BE2C (cell line): ENCODE measurements at regions not wholly inside any gene's neighbourhood (a gene's known extent, or its start where the extent isn't known, plus 50 kb on each side); places are given as distances from the start of the nearest gene placed in this dataset.

Experiments
- DNase-seq: peaks from one replicate; pipeline ENCODE4 v3.0.0-alpha.2; 2020
- H3K27me3 ChIP-seq: fragments of 250-450 bp; sonication (Bioruptor Pico); 2 replicates; pipeline ENCODE4 v1.5.1; 2020; ENCODE audit warnings: mild to moderate bottlenecking
- H3K36me3 ChIP-seq: fragments of 250-450 bp; sonication (Bioruptor Pico); 2 replicates; pipeline ENCODE4 v1.5.1; 2020; ENCODE audit warnings: mild to moderate bottlenecking
- H3K4me1 ChIP-seq: fragments of 250-450 bp; sonication (Bioruptor Pico); 2 replicates; pipeline ENCODE4 v1.5.1; 2020
- H3K4me3 ChIP-seq: 2 replicates; pipeline ENCODE4 v1.5.1; 2011; ENCODE audit warnings: low read depth, low read length
- H3K9me3 ChIP-seq: fragments of 250-450 bp; sonication (Bioruptor Pico); 2 replicates; pipeline ENCODE4 v1.5.1; 2020
- TF ChIP-seq, protein P1 (sequence below): IDR thresholded peaks from 2 replicates; pipeline ENCODE4 v1.5.1; 2012; ENCODE audit warnings: mild to moderate bottlenecking, low read depth, low read length

DNA sequence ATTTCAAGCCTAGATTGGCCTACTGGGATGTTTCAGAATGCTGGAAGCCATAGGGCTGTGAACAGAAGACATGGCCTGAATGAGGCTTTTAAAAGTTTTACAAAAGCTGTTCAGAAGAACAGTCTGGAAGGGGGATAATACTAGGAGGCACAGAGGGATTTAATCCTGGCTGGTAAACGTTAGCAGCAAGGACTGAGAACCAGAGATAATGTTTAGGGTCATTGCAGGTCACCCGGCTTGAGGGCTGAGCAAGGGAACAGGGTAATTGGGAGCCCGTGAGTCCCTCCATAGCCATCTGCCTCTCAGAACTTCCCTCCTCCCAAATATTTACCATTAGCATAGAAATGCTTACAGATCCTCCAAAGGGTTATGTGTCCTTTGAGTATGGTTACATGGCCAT, 765.4 kb downstream of the TMEM182 start:
- H3K9me3 ChIP-seq: no peaks in the 10 kb centered on the region
- H3K4me1 ChIP-seq: no peaks in the 10 kb centered on the region
- TF ChIP-seq, protein P1, sequence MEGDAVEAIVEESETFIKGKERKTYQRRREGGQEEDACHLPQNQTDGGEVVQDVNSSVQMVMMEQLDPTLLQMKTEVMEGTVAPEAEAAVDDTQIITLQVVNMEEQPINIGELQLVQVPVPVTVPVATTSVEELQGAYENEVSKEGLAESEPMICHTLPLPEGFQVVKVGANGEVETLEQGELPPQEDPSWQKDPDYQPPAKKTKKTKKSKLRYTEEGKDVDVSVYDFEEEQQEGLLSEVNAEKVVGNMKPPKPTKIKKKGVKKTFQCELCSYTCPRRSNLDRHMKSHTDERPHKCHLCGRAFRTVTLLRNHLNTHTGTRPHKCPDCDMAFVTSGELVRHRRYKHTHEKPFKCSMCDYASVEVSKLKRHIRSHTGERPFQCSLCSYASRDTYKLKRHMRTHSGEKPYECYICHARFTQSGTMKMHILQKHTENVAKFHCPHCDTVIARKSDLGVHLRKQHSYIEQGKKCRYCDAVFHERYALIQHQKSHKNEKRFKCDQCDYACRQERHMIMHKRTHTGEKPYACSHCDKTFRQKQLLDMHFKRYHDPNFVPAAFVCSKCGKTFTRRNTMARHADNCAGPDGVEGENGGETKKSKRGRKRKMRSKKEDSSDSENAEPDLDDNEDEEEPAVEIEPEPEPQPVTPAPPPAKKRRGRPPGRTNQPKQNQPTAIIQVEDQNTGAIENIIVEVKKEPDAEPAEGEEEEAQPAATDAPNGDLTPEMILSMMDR: no peak
- no peaks in the 10 kb centered on the region for H3K36me3 ChIP-seq
- DNase-seq: no peak
- H3K4me3 ChIP-seq: no peak overlapping the region
- H3K27me3 ChIP-seq: no peaks in the 10 kb centered on the region

DNA sequence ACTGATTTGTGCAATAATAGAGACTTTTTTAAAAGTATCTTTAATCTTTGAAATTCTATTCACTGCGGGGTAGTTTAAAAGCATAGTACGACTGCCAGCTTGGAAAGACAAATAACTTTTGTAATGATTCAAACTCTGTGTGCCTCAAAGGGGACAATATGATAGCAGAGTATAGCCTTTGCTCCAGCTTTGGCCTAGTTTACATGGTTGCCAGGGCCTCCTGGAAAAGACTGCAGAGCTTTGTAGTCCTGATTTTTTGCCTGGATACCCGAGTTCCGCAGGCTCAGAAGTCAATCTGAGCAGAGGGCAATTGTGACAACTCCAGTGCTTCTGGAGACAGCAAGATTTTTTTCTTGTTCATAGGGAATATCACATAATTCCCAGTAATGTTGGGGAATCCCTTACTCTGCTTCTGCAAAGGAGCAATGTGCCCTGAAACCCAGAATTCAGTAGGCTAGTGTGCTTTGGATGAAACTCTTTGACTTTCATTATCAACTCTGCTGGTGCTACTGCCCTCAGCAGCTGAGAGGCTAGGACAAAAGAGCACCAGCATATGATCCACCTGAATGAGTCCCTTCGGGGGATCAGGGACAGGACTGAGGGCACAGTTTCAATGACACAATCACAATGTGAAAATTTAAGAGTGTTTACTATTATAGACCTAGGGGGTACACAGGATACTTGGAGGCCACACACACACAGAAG, 768.1 kb downstream of the TMEM182 start:
- no peak for DNase-seq
- H3K27me3 ChIP-seq: no peaks in the 10 kb centered on the region
- no peak overlapping the region for H3K4me3 ChIP-seq
- TF ChIP-seq, protein P1: no peak
- no peaks in the 10 kb centered on the region for H3K36me3 ChIP-seq
- H3K9me3 ChIP-seq: no peaks in the 10 kb centered on the region
- no peaks in the 10 kb centered on the region for H3K4me1 ChIP-seq

DNA sequence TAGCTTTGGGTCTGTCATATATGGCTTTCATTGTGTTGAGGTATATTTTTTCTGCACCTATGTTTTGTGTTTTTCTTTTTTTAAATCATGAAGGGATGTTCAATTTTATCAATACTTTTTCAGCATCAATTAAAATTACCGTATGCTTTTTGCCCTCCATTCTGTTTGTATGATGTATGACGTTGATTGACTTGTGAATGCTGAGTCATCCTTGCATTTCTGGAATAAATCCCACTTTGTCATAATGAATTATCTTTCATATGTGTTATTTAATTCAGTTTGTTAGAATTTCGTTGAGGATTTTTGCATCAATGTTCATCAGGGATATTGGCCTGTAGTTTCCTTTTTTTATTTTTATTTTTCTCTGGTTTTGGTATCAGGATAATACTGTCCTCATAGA, 790.9 kb downstream of the TMEM182 start:
- Histone ChIP-seq H3K4me1 (no peaks in the 10 kb centered on the region), H3K4me3 (no peak overlapping the region), H3K9me3 (no peaks in the 10 kb centered on the region), H3K27me3 (no peaks in the 10 kb centered on the region), H3K36me3 (no peaks in the 10 kb centered on the region)
- TF ChIP-seq, protein P1: no peak
- DNase-seq: no peak

DNA sequence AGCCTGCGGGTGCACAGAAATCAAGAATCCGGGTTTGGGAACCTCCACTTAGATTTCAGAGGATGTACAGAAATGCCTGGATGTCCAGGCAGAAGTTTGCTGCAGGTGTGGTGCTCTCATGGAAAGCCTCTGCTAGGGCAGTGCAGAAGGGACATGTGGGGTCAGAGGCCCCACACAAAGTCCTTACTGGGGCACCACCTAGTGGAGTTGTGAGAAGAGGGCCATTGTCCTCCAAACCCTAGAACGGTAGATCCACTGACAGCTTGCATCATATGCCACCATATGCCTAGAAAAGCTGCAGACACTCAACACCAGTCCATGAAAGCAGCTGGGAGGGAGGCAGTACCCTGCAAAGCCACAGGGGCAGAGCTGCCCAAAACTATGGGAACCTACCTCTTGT, 833.0 kb downstream of the TMEM182 start:
- H3K4me3 ChIP-seq: no peak overlapping the region
- no peaks in the 10 kb centered on the region for H3K27me3 ChIP-seq
- no peaks in the 10 kb centered on the region for H3K9me3 ChIP-seq
- TF ChIP-seq, protein P1: no peak
- H3K4me1 ChIP-seq: no peaks in the 10 kb centered on the region
- no peak for DNase-seq
- no peaks in the 10 kb centered on the region for H3K36me3 ChIP-seq

DNA sequence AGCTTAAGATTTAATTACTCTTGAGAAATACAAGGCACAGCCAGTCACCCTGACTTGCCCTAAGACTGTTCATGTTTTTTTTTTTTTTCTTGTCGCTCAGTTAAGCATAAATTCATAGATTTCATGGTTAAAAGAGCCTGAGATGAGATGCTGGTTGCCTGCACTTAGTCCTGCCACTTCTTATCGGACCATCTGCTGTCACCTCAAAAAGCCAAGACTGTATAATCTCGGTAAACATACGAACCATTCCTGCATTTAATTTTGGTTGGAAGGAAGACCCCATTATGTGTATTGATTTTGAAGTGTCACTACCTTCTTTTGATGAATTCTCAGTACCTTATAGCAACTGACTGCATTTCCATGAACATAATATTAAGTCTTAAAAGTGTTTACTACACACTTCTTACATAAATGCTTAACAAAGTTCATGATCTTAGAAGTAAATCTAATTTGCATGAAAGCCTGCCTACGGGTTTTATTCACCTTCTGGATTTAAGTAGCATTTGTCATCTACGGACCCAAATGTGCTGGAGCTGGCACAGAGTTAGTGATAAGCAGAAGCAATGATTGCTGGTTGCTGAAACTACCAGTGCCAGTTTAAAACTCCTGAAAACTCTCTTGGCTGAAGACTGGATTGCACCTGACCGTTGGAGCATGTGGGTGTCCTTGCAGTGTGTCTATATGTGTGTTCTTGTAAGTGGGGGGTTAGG, 843.4 kb downstream of the TMEM182 start:
- H3K4me3 ChIP-seq: no peak overlapping the region
- H3K36me3 ChIP-seq: no peaks in the 10 kb centered on the region
- DNase-seq: no peak
- TF ChIP-seq, protein P1: no peak
- H3K4me1 ChIP-seq: no peaks in the 10 kb centered on the region
- no peaks in the 10 kb centered on the region for H3K27me3 ChIP-seq
- no peaks in the 10 kb centered on the region for H3K9me3 ChIP-seq

DNA sequence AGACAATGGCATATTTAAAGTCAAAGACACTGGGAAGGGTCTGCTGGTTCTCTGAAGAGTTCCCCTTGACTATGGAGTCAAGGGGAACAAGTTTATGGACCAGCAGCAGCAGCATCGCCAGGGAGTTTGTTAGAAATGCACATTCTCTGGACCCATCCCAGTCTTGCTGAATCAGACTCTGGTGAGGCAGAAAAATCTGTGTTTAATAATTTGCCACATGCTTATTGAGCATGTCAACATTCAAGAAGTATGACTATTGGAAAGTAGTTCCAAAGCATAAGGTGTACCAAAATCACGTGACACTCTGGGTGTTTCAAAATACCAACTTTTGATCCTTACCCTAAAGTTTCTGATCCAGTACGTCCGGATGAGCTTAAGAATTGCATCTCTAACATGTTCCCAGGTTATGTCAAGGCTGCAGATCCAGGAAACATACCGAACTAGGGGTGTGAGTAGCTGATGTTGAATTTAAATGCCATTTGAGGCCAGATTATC, 853.8 kb downstream of the TMEM182 start:
- no peak for DNase-seq
- Histone ChIP-seq H3K4me1 (no peaks in the 10 kb centered on the region), H3K9me3 (no peaks in the 10 kb centered on the region), H3K4me3 (no peak overlapping the region), H3K27me3 (no peaks in the 10 kb centered on the region), H3K36me3 (no peaks in the 10 kb centered on the region)
- TF ChIP-seq, protein P1: no peak
